Rectal smooth muscle tissue (tissue), 1 donor: ENCODE measurements at regions not wholly inside any gene's neighbourhood (a gene's known extent, or its start where the extent isn't known, plus 50 kb on each side); places are given as distances from the start of the nearest gene placed in this dataset.

Experiments used
- H3K27ac ChIP-seq: one replicate; pipeline ENCODE4 v1.7.0; 2013; ENCODE audit warnings: low read depth, low read length, inconsistent platforms
- H3K27me3 ChIP-seq: one replicate; pipeline ENCODE4 v1.7.0; 2013; ENCODE audit warnings: low read length; ENCODE audit not compliant: control insufficient read depth, insufficient read depth
- H3K36me3 ChIP-seq: one replicate; pipeline ENCODE4 v1.7.0; 2013; ENCODE audit warnings: low read length; ENCODE audit not compliant: control insufficient read depth, insufficient read depth
- H3K4me1 ChIP-seq: one replicate; pipeline ENCODE4 v1.7.0; 2013; ENCODE audit warnings: low read length; ENCODE audit not compliant: control insufficient read depth, insufficient read depth
- H3K4me3 ChIP-seq: one replicate; pipeline ENCODE4 v1.7.0; 2013; ENCODE audit warnings: low read length
- H3K9ac ChIP-seq: one replicate; pipeline ENCODE4 v1.7.0; 2013; ENCODE audit warnings: low read length

GRCh38 chr20:56761393-56761792 is 132.3 kb downstream of the TFAP2C start:
- Histone ChIP-seq H3K27me3 (no peaks in the 10 kb centered on the region), H3K9ac (no peak overlapping the region), H3K27ac (no peak overlapping the region), H3K4me3 (no peak overlapping the region), H3K4me1 (no peaks in the 10 kb centered on the region), H3K36me3 (no peaks in the 10 kb centered on the region)

- H3K27ac ChIP-seq = no peak overlapping the region
Measured at GRCh38 chr20:56762401-56762800, 133.3 kb downstream of the TFAP2C start.

GRCh38 chr20:56762829-56763228 is 133.7 kb downstream of the TFAP2C start:
- H3K4me3 ChIP-seq = no peak overlapping the region
- no peak overlapping the region for H3K27ac ChIP-seq
- H3K4me1 ChIP-seq = no peaks in the 10 kb centered on the region
- no peak overlapping the region for H3K9ac ChIP-seq
- no peaks in the 10 kb centered on the region for H3K27me3 ChIP-seq
- no peaks in the 10 kb centered on the region for H3K36me3 ChIP-seq

More at GRCh38 chr20:56762401-56762800, 133.3 kb downstream of the TFAP2C start:
- H3K4me1 ChIP-seq = no peaks in the 10 kb centered on the region
- H3K4me3 ChIP-seq = no peak overlapping the region
- no peaks in the 10 kb centered on the region for H3K36me3 ChIP-seq
- H3K9ac ChIP-seq = no peak overlapping the region
- H3K27me3 ChIP-seq = no peaks in the 10 kb centered on the region

- Histone ChIP-seq H3K9ac (no peak overlapping the region), H3K27me3 (no peaks in the 10 kb centered on the region), H3K36me3 (no peaks in the 10 kb centered on the region), H3K4me3 (no peak overlapping the region), H3K27ac (no peak overlapping the region), H3K4me1 (no peaks in the 10 kb centered on the region)
Measured at GRCh38 chr20:56764671-56765070, 135.6 kb downstream of the TFAP2C start.

- no peak overlapping the region for H3K4me3 ChIP-seq
- no peak overlapping the region for H3K9ac ChIP-seq
- no peaks in the 10 kb centered on the region for H3K36me3 ChIP-seq
- H3K27ac ChIP-seq = no peak overlapping the region
- no peaks in the 10 kb centered on the region for H3K4me1 ChIP-seq
- H3K27me3 ChIP-seq = no peaks in the 10 kb centered on the region
Measured at GRCh38 chr20:56765172-56766073, 136.3 kb downstream of the TFAP2C start.

GRCh38 chr20:56766528-56766927 is 137.4 kb downstream of the TFAP2C start:
- H3K4me3 ChIP-seq = no peak overlapping the region
- no peak overlapping the region for H3K27ac ChIP-seq
- no peaks in the 10 kb centered on the region for H3K36me3 ChIP-seq
- H3K9ac ChIP-seq = no peak overlapping the region
- no peaks in the 10 kb centered on the region for H3K4me1 ChIP-seq
- H3K27me3 ChIP-seq = no peaks in the 10 kb centered on the region

GRCh38 chr20:56769921-56770600 is 141.0 kb downstream of the TFAP2C start:
- H3K27me3 ChIP-seq = no peaks in the 10 kb centered on the region
- H3K9ac ChIP-seq = no peak overlapping the region
- H3K4me3 ChIP-seq = no peak overlapping the region
- H3K4me1 ChIP-seq = no peaks in the 10 kb centered on the region
- no peak overlapping the region for H3K27ac ChIP-seq
- no peaks in the 10 kb centered on the region for H3K36me3 ChIP-seq

GRCh38 chr20:56773749-56774148 is 144.6 kb downstream of the TFAP2C start:
- H3K27ac ChIP-seq = no peak overlapping the region
- no peaks in the 10 kb centered on the region for H3K36me3 ChIP-seq
- H3K4me1 ChIP-seq = peaks cover 5% of the 10 kb centered on the region
- H3K9ac ChIP-seq = no peak overlapping the region
- no peak overlapping the region for H3K4me3 ChIP-seq
- H3K27me3 ChIP-seq = no peaks in the 10 kb centered on the region

GRCh38 chr20:56774873-56775272 is 145.8 kb downstream of the TFAP2C start:
- H3K9ac ChIP-seq = no peak overlapping the region
- H3K27me3 ChIP-seq = no peaks in the 10 kb centered on the region
- H3K36me3 ChIP-seq = no peaks in the 10 kb centered on the region
- H3K4me3 ChIP-seq = no peak overlapping the region
- peaks cover 10% of the 10 kb centered on the region for H3K4me1 ChIP-seq
- H3K27ac ChIP-seq = no peak overlapping the region

- Histone ChIP-seq H3K27me3 (no peaks in the 10 kb centered on the region), H3K4me1 (peaks cover 10% of the 10 kb centered on the region), H3K9ac (no peak overlapping the region), H3K27ac (no peak overlapping the region), H3K36me3 (no peaks in the 10 kb centered on the region), H3K4me3 (no peak overlapping the region)
Measured at GRCh38 chr20:56776345-56776744, 147.2 kb downstream of the TFAP2C start.

- Histone ChIP-seq H3K4me1 (peaks cover 10% of the 10 kb centered on the region), H3K4me3 (no peak overlapping the region), H3K36me3 (no peaks in the 10 kb centered on the region), H3K27me3 (no peaks in the 10 kb centered on the region), H3K27ac (peak overlapping the region; percentile 7), H3K9ac (no peak overlapping the region)
Measured at GRCh38 chr20:56778765-56779195, 149.7 kb downstream of the TFAP2C start.

GRCh38 chr20:56779452-56780143 is 150.5 kb downstream of the TFAP2C start:
- Histone ChIP-seq H3K4me3 (no peak overlapping the region), H3K9ac (no peak overlapping the region), H3K36me3 (no peaks in the 10 kb centered on the region), H3K27me3 (no peaks in the 10 kb centered on the region), H3K4me1 (peaks cover 10% of the 10 kb centered on the region), H3K27ac (peak overlapping the region; percentile 7)
